Astrocyte of the spinal cord (primary cell): ENCODE measurements at regions not wholly inside any gene's neighbourhood (a gene's known extent, or its start where the extent isn't known, plus 50 kb on each side); places are given as distances from the start of the nearest gene placed in this dataset.

Experiments
- DNase-seq: peaks from one replicate; pipeline ENCODE4 v3.0.0; 2011; ENCODE audit warnings: low read depth, low spot score
- H3K4me3 ChIP-seq: 2 replicates; pipeline ENCODE4 v1.5.1; 2011; ENCODE audit warnings: low read depth, mild to moderate bottlenecking, low read length, moderate library complexity
- CTCF ChIP-seq: IDR thresholded peaks from 2 replicates; pipeline ENCODE4 v1.5.1; 2012; ENCODE audit warnings: low read depth, mild to moderate bottlenecking, low read length, inconsistent platforms
- in situ Hi-C: cut with HindIII; loops from 2 replicates; pipeline ENCODE4 v1.10.0; 2017; ENCODE audit warnings: low sequenced_read_pairs

GRCh38 chr7:49669692-49670260, 103.7 kb upstream of the VWC2 start:
- H3K4me3 ChIP-seq = no peak overlapping the region
- DNase-seq = no peak
- in situ Hi-C loops = no loop called here
- no peak for TF ChIP-seq CTCF

- in situ Hi-C loops = no loop called here
- no peak for DNase-seq
- TF ChIP-seq CTCF = no peak
These were observed 102.4 kb upstream of the VWC2 start for GRCh38 chr7:49670991-49671390.

GRCh38 chr7:49692516-49692915, 80.9 kb upstream of the VWC2 start:
- H3K4me3 ChIP-seq = no peak overlapping the region
- DNase-seq = no peak
- TF ChIP-seq CTCF = no peak
- in situ Hi-C loops = no loop called here

More at GRCh38 chr7:49670991-49671390, 102.4 kb upstream of the VWC2 start:
- no peak overlapping the region for H3K4me3 ChIP-seq

- DNase-seq = no peak
- H3K4me3 ChIP-seq = no peak overlapping the region
- in situ Hi-C loops = no loop called here
- no peak for TF ChIP-seq CTCF
These were observed 77.5 kb upstream of the VWC2 start for GRCh38 chr7:49695971-49696370.

GRCh38 chr7:49700841-49701240, 72.6 kb upstream of the VWC2 start:
- in situ Hi-C loops = no loop called here
- H3K4me3 ChIP-seq = no peak overlapping the region
- DNase-seq = no peak
- no peak for TF ChIP-seq CTCF

- H3K4me3 ChIP-seq = no peak overlapping the region
- no peak for TF ChIP-seq CTCF
These were observed 71.3 kb upstream of the VWC2 start for GRCh38 chr7:49702099-49702498.

GRCh38 chr7:49703337-49703736, 70.1 kb upstream of the VWC2 start:
- TF ChIP-seq CTCF = no peak
- DNase-seq = no peak
- H3K4me3 ChIP-seq = no peak overlapping the region
- in situ Hi-C loops = no loop called here

More at GRCh38 chr7:49702099-49702498, 71.3 kb upstream of the VWC2 start:
- in situ Hi-C loops = no loop called here
- DNase-seq = no peak
